ENCODE measurements at regions not wholly inside any gene's neighbourhood (a gene's known extent, or its start where the extent isn't known, plus 50 kb on each side); places are given as distances from the start of the nearest gene placed in this dataset.

DNA sequence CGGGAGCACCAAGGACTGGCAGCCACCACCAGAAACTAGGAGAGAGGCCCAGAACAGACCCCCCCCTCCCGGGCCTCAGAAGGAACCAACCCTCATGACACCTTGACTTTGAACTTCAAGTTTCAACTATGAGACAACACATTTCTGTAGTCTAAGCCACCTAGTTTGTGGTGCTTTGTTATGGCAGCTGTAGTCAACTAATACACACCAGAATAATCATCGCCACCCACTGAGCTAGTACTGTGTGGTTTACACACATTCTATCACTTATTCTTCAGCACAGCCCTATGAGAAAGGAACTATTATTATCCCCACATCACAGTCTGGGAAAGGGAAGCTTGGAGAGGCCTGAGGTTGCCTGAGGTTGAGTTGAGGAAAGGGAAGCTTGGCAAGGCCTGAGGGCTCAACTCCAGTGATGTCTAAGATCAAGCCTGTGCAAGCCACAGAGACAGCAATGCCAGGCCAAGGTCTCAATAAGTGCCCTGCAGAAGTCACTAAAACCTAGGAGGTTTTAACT, 126.6 kb downstream of the FHDC1 start:
- Histone ChIP-seq H3K27me3 (no peaks in the 10 kb centered on the region), H3K4me3 (ENCODE audit: low read depth in 1 of 2, low read length in 1 of 2) (no peak overlapping the region), H3K36me3 (no peaks in the 10 kb centered on the region), H3K9me3 (no peaks in the 10 kb centered on the region), H3K4me1 (ENCODE audit: control insufficient read depth in 1 of 2, insufficient read depth in 1 of 2, low read depth in 1 of 2, low read length in 1 of 2) (no peaks in the 10 kb centered on the region), H3K27ac (no peak overlapping the region)
- TF ChIP-seq, protein P1, sequence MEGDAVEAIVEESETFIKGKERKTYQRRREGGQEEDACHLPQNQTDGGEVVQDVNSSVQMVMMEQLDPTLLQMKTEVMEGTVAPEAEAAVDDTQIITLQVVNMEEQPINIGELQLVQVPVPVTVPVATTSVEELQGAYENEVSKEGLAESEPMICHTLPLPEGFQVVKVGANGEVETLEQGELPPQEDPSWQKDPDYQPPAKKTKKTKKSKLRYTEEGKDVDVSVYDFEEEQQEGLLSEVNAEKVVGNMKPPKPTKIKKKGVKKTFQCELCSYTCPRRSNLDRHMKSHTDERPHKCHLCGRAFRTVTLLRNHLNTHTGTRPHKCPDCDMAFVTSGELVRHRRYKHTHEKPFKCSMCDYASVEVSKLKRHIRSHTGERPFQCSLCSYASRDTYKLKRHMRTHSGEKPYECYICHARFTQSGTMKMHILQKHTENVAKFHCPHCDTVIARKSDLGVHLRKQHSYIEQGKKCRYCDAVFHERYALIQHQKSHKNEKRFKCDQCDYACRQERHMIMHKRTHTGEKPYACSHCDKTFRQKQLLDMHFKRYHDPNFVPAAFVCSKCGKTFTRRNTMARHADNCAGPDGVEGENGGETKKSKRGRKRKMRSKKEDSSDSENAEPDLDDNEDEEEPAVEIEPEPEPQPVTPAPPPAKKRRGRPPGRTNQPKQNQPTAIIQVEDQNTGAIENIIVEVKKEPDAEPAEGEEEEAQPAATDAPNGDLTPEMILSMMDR (IDR thresholded peaks at IDR 0.05) = no peak

DNA sequence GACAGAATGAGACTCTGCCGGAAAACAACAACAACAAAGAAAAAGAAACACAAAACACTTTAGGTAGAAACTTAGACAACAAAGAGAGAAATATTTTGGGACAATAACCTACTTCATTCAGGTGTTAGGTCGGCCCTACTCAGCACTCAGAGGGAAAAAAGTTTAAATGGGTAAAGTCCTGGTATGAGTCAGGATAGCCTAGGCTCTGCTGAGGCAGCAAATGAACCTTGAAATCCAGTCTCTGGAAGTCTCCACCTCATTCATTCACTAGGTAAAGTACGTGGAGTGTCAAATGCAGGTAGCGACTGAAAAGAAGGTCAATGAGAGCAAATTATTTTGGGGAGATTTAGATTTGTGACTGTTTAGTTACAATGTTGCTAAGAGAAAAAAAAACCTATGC, 127.4 kb downstream of the FHDC1 start:
- Histone ChIP-seq H3K36me3 (no peaks in the 10 kb centered on the region), H3K27me3 (no peaks in the 10 kb centered on the region), H3K4me1 (ENCODE audit: control insufficient read depth in 1 of 2, insufficient read depth in 1 of 2, low read depth in 1 of 2, low read length in 1 of 2) (no peaks in the 10 kb centered on the region), H3K4me3 (ENCODE audit: low read depth in 1 of 2, low read length in 1 of 2) (no peak overlapping the region), H3K27ac (no peak overlapping the region), H3K9me3 (no peaks in the 10 kb centered on the region)
- TF ChIP-seq, protein P1 (IDR thresholded peaks at IDR 0.05) = no peak

DNA sequence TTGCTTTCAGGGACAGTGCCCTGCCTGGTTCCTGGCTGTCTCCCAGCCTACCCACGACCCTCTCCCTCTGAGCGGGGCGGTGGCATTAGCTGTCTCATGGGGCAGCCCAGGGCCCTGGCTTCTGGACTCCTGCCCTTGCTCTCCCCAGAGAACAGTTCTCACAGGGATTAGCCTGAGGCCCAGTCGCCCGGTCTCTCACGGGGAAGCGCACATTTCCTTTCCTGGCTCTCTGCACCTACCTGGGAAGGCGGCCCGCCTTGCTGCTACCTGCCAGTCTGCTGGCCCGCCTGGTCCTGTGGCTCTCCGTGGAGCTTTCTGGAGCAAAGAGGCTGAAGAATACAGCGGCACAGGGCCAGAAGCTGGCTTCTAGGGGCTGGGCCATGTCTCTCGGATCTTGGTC, 128.4 kb downstream of the FHDC1 start:
- TF ChIP-seq, protein P1 (IDR thresholded peaks at IDR 0.05) = no peak
- Histone ChIP-seq H3K4me1 (ENCODE audit: control insufficient read depth in 1 of 2, insufficient read depth in 1 of 2, low read depth in 1 of 2, low read length in 1 of 2) (no peaks in the 10 kb centered on the region), H3K9me3 (no peaks in the 10 kb centered on the region), H3K27me3 (no peaks in the 10 kb centered on the region), H3K36me3 (no peaks in the 10 kb centered on the region), H3K27ac (no peak overlapping the region), H3K4me3 (ENCODE audit: low read depth in 1 of 2, low read length in 1 of 2) (no peak overlapping the region)

DNA sequence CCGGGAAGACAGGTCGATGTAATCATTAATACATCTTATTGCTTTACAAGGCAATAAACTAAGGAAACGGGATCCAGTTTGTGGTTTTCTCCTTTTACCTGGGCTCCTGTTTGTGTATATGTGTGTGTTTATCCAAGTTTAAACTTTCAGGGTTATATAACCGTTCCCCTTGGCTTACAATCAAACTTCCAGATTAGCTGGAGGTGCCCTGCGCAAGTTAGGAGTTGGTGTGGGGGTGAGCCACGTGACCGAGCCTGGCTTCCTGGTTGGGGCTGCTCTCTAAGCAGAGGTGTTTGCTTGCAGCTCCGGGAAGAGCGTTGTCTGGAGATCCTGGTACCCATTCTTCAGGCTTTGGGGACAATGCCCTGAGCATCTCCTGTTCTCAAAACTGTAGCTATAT, 129.2 kb downstream of the FHDC1 start:
- Histone ChIP-seq H3K4me1 (ENCODE audit: control insufficient read depth in 1 of 2, insufficient read depth in 1 of 2, low read depth in 1 of 2, low read length in 1 of 2) (no peaks in the 10 kb centered on the region), H3K27me3 (no peaks in the 10 kb centered on the region), H3K4me3 (ENCODE audit: low read depth in 1 of 2, low read length in 1 of 2) (no peak overlapping the region), H3K27ac (no peak overlapping the region), H3K36me3 (no peaks in the 10 kb centered on the region), H3K9me3 (no peaks in the 10 kb centered on the region)
- TF ChIP-seq, protein P1 (IDR thresholded peaks at IDR 0.05) = no peak

DNA sequence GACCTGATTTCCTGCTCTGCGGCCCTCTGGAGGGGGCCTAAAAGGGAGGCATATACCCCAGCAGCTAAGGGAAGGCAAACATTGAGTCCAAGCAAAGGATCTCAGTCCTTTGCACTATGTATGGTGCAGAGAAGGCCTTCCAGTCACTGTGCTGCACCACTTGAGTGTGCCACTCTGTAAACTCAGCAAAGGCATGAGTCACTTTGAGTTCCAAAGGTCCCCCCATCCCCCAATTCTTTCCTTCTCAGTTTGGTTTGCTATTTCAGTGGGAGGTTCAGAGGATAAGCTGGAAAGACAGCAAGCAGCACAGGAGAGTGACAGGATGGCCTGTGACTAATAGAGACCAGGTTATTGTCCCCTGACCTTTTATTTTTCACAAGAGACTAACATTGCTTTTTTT, 131.3 kb downstream of the FHDC1 start:
- Histone ChIP-seq H3K9me3 (no peaks in the 10 kb centered on the region), H3K4me3 (ENCODE audit: low read depth in 1 of 2, low read length in 1 of 2) (no peak overlapping the region), H3K36me3 (no peaks in the 10 kb centered on the region), H3K27me3 (no peaks in the 10 kb centered on the region), H3K27ac (no peak overlapping the region), H3K4me1 (ENCODE audit: control insufficient read depth in 1 of 2, insufficient read depth in 1 of 2, low read depth in 1 of 2, low read length in 1 of 2) (no peaks in the 10 kb centered on the region)
- TF ChIP-seq, protein P1 (IDR thresholded peaks at IDR 0.05) = no peak

DNA sequence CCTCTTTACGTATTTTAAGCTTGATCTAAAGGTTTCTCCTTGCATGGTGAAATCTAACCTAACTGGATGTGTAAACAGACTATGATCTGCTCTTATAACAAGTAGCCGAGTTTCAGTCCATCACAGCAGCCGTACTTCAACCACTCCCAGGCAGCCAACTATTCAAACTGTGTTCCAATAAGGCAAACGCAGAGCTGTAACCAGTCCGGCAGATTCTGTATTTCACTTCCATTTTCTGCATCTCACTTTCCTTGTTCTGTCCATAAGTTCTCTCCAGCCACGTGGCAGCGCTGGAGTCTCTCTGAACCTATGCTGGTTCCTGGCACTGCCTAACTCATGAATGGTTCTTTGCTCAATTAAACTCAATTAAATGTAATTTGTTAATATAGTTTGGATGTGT, 132.6 kb downstream of the FHDC1 start:
- TF ChIP-seq, protein P1 (IDR thresholded peaks at IDR 0.05) = no peak
- Histone ChIP-seq H3K4me3 (ENCODE audit: low read depth in 1 of 2, low read length in 1 of 2) (no peak overlapping the region), H3K27me3 (no peaks in the 10 kb centered on the region), H3K27ac (no peak overlapping the region), H3K9me3 (no peaks in the 10 kb centered on the region), H3K36me3 (no peaks in the 10 kb centered on the region), H3K4me1 (ENCODE audit: control insufficient read depth in 1 of 2, insufficient read depth in 1 of 2, low read depth in 1 of 2, low read length in 1 of 2) (no peaks in the 10 kb centered on the region)

Measured in neutrophil (primary cell).